IPS-15b (cell line): ENCODE measurements at regions not wholly inside any gene's neighbourhood (a gene's known extent, or its start where the extent isn't known, plus 50 kb on each side); places are given as distances from the start of the nearest gene placed in this dataset.

ENCODE experiments used
- H3K27me3 ChIP-seq: one replicate; pipeline ENCODE4 v1.6.1; 2013; ENCODE audit warnings: low read length; ENCODE audit not compliant: control insufficient read depth, insufficient read depth
- H3K36me3 ChIP-seq: one replicate; pipeline ENCODE4 v1.6.1; 2013; ENCODE audit warnings: low read length; ENCODE audit not compliant: control insufficient read depth, insufficient read depth
- H3K4me1 ChIP-seq: one replicate; pipeline ENCODE4 v1.6.1; 2013; ENCODE audit warnings: mild to moderate bottlenecking, low read length; ENCODE audit not compliant: control insufficient read depth, insufficient read depth
- H3K4me3 ChIP-seq: one replicate; pipeline ENCODE4 v1.5.1; 2013; ENCODE audit warnings: low read depth, low read length
- H3K9ac ChIP-seq: one replicate; pipeline ENCODE4 v1.6.1; 2013; ENCODE audit warnings: low read depth, mild to moderate bottlenecking, low read length
- H3K9me3 ChIP-seq: one replicate; pipeline ENCODE4 v1.6.1; 2013; ENCODE audit warnings: mild to moderate bottlenecking, low read length; ENCODE audit not compliant: control insufficient read depth, insufficient read depth

GRCh38 chr3:81395739-81396513 is 365.5 kb downstream of the GBE1 start:
- H3K36me3 ChIP-seq, result no peaks in the 10 kb centered on the region
- no peaks in the 10 kb centered on the region for H3K9me3 ChIP-seq
- H3K9ac ChIP-seq, result no peak overlapping the region
- H3K4me3 ChIP-seq, result no peak overlapping the region
- H3K27me3 ChIP-seq, result no peaks in the 10 kb centered on the region
- no peaks in the 10 kb centered on the region for H3K4me1 ChIP-seq

DNA sequence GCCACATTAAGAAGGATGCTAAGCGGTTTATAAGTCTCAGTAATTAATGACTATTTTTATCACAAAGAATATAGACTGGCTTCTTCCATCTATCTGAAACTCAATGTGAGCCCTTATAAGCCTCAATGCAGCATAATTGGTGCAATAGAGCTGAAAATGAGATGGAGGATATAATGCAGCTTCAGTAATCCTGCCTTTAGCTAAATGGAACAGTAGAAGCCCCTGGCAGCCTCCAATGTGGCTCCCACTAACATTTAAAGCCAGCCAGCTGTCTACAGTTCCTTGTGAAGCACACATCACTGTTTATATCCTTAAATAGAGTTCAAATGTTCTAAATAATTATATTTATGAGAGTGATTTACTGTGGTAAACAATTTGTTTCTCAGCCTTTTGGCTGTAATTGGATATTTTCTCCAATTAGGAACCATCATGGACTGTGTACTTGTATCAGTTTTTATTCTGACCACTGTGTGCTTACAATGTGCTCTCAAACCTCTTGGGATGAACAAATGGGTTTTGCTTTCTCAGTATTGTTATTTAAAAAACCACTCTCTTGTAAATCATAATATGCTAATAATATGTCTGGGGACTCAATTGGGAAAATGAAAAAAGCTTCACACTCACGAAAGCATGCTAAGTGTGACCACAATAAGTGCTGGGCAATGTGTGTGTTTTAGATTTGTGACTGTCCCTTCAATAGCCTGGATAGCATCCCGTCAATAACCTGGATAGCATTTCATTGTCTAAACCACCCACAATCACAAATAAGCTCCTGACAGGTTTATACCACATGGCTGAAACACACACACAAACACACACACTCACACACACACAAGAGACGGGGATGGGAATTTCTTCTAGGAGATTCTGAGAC is 366.6 kb downstream of the GBE1 start:
- Histone ChIP-seq H3K9me3 (no peaks in the 10 kb centered on the region), H3K36me3 (no peaks in the 10 kb centered on the region), H3K27me3 (no peaks in the 10 kb centered on the region), H3K4me1 (no peaks in the 10 kb centered on the region), H3K9ac (no peak overlapping the region), H3K4me3 (no peak overlapping the region)

DNA sequence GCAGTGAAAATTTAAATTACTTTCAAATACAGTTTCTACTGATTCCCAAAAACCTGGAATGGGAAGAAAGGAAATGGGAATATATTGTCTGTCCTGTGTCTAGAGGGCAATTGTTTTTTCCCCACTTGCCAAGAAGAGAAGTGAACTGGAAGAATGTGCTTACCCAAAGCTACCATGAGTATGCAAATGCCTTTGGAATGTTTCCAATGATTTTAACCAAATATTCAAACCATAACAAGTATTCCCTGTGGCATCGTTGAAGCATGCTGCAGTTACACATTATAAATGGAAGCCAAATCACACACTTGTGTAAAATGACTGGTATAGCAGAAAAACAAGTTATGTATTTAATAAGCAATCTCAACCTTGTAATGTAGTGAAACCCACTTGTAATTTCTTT is 368.2 kb downstream of the GBE1 start:
- no peaks in the 10 kb centered on the region for H3K9me3 ChIP-seq
- no peaks in the 10 kb centered on the region for H3K27me3 ChIP-seq
- H3K9ac ChIP-seq, result no peak overlapping the region
- no peak overlapping the region for H3K4me3 ChIP-seq
- no peaks in the 10 kb centered on the region for H3K4me1 ChIP-seq
- H3K36me3 ChIP-seq, result no peaks in the 10 kb centered on the region

DNA sequence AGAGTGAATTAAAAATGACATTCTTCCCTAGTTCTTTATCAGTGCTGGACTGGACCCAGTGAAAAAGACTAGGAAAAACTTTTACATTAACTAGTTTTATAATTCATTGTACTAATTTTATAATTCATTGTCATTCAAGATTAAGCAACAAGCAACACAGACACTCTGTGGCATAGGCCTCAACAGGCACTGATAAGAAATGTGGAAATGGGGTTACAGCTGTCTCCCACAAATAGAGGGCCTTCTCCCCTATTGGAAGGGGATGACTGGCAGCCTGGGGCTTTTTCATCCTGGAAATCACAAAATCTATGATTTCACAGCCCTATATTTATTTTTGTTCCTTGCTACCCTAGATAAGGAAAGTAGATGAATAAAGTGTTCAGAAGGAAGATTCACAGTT is 370.6 kb downstream of the GBE1 start:
- Histone ChIP-seq H3K9me3 (no peaks in the 10 kb centered on the region), H3K9ac (no peak overlapping the region), H3K4me3 (no peak overlapping the region), H3K27me3 (no peaks in the 10 kb centered on the region), H3K4me1 (no peaks in the 10 kb centered on the region), H3K36me3 (no peaks in the 10 kb centered on the region)

- Histone ChIP-seq H3K4me1 (no peaks in the 10 kb centered on the region), H3K9me3 (no peaks in the 10 kb centered on the region), H3K36me3 (no peaks in the 10 kb centered on the region), H3K4me3 (no peak overlapping the region), H3K27me3 (no peaks in the 10 kb centered on the region), H3K9ac (no peak overlapping the region)
Observed at GRCh38 chr3:81388191-81388590, 373.3 kb downstream of the GBE1 start.

DNA sequence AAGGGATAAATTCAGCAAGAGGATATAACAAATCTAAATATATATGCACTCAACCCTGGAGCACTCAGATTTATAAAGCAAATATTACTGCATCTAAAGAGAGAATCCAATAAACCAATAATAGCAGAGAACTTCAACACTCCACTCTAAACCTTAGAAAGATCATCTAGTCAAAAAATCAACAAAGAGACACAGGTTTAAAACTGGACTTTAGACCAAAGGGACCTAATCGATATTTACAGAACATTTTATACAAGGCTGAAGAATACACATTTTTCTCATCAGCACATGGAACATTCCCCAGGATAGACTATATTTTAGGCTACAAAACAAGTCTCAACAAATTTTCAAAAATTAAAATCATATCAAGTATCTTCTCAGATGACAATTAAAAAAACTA is 379.0 kb downstream of the GBE1 start:
- H3K9ac ChIP-seq, result no peak overlapping the region
- H3K4me1 ChIP-seq, result no peaks in the 10 kb centered on the region
- no peak overlapping the region for H3K4me3 ChIP-seq
- no peaks in the 10 kb centered on the region for H3K9me3 ChIP-seq
- H3K27me3 ChIP-seq, result no peaks in the 10 kb centered on the region
- no peaks in the 10 kb centered on the region for H3K36me3 ChIP-seq

DNA sequence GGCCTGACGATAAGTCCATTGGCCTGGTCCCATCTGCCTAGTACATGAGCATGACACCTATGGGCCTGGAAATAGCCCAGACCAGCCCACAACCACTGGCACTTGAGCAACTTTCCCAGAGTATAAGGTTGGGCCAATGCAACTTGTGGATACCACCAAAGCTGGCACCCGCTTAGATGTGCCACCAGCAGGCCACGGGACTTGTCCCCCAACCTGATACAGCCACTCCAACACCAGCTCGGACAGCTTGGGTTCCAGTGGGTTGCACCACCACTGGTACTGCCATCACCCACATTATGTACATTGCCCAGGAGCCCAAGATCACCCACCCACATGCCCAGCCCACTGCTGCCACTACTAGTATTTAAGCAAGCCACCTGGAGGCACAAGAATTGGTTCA is 381.2 kb downstream of the GBE1 start:
- Histone ChIP-seq H3K4me3 (no peak overlapping the region), H3K4me1 (peaks cover under 1% of the 10 kb centered on the region), H3K27me3 (no peaks in the 10 kb centered on the region), H3K36me3 (no peaks in the 10 kb centered on the region), H3K9ac (no peak overlapping the region), H3K9me3 (no peaks in the 10 kb centered on the region)

DNA sequence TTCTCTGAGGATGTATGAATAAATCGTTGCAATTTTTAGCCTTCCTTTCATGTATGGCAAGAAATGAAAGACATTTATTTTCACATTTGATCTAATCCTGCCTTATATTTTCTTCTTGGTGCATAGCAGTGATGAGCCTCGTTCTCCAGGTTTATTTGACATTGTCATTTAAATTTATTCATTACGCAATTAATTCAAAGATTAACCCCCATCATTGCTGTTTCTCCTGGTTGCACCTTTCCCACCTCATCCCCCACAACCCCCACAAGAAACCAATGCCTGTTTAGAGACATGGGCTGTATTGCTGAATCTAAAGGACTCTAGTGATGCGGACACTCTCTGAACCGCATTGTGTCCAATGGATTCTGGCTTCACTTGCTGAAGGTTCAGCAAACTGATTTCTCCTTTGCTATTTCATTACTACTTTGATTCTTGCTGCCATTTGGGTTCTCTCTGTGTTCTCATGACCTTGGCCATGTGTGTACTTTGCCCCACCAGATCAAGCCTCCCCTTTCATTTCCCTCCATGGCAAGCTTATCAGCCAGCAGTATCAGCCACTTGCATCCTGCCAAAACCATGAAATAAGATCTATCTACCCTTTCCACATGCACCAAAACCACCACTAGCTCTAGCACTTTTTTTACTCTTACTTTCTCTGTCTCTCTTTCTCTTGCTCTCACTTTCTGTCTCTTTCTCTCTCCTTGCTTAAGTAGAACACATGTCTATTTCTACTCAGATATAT is 382.7 kb downstream of the GBE1 start:
- Histone ChIP-seq H3K4me3 (no peak overlapping the region), H3K4me1 (peaks cover 4% of the 10 kb centered on the region), H3K9ac (no peak overlapping the region), H3K36me3 (no peaks in the 10 kb centered on the region), H3K27me3 (no peaks in the 10 kb centered on the region), H3K9me3 (no peaks in the 10 kb centered on the region)

DNA sequence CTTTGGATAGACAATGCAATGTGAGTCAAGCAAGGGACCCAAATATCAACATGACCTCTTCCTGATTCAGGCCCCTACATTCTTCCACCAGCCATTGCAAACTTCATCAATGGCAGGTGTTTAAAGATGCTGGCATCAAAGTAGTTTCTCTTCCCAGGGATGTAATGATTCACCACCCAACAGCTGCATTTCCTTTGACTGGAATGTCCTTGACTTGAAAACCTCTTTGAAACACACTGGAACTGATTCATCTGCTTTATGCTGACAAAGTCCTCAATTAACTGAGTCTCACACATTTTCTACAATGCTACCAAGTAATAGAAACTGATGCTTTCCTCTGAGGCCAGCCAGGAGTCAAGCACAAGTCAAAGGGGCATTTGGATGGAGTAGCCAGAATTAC is 385.5 kb downstream of the GBE1 start:
- Histone ChIP-seq H3K9me3 (no peaks in the 10 kb centered on the region), H3K36me3 (no peaks in the 10 kb centered on the region), H3K4me1 (peaks cover 4% of the 10 kb centered on the region), H3K27me3 (no peaks in the 10 kb centered on the region), H3K9ac (no peak overlapping the region), H3K4me3 (no peak overlapping the region)

DNA sequence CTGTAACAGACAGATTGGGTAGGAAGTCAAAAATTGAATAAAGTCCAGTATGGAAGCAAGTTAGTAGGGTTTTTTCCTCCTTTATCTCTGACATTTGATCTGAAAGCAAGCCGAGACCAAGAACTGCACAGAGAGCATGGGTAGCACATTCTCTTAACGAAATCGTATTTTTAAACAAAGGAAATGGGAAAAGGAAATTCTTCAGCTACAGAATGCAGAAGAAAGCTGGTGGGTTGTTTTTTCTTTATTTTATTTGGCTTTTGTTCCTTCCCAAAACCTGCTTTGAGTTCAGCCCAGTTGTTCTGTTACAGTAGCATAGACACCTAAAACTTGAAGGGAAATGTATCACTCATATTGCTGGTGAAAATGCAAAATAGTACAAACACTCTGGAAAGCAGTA is 397.0 kb downstream of the GBE1 start:
- no peaks in the 10 kb centered on the region for H3K4me1 ChIP-seq
- H3K36me3 ChIP-seq, result no peaks in the 10 kb centered on the region
- no peak overlapping the region for H3K4me3 ChIP-seq
- H3K9ac ChIP-seq, result no peak overlapping the region
- H3K27me3 ChIP-seq, result no peaks in the 10 kb centered on the region
- no peaks in the 10 kb centered on the region for H3K9me3 ChIP-seq

GRCh38 chr3:81363816-81364215 is 397.6 kb downstream of the GBE1 start:
- no peak overlapping the region for H3K4me3 ChIP-seq
- H3K9ac ChIP-seq, result no peak overlapping the region
- H3K9me3 ChIP-seq, result no peaks in the 10 kb centered on the region
- H3K36me3 ChIP-seq, result no peaks in the 10 kb centered on the region
- H3K27me3 ChIP-seq, result no peaks in the 10 kb centered on the region
- no peaks in the 10 kb centered on the region for H3K4me1 ChIP-seq
